ENCODE measurements at regions not wholly inside any gene's neighbourhood (a gene's known extent, or its start where the extent isn't known, plus 50 kb on each side); places are given as distances from the start of the nearest gene placed in this dataset.

- Histone ChIP-seq H3K4me3 (no peak overlapping the region), H3K27ac (replicated peaks) (no peak overlapping the region), H3K36me3 (no peaks in the 10 kb centered on the region), H3K27me3 (ENCODE audit: low read depth) (no peaks in the 10 kb centered on the region), H3K9me3 (replicated peaks) (no peaks in the 10 kb centered on the region), H3K4me1 (no peaks in the 10 kb centered on the region)
- no peak for TF ChIP-seq CTCF (IDR thresholded peaks at IDR 0.05; ENCODE audit: borderline replicate concordance)
- no peak for DNase-seq
- intact Hi-C loops (cut with micrococcal nuclease): no loop called here
Measured at GRCh38 chr9:99752417-99753109, 69.1 kb upstream of the NR4A3 start.

GRCh38 chr9:99753436-99753835 lies 68.2 kb upstream of the NR4A3 start:
- Histone ChIP-seq H3K4me1 (no peaks in the 10 kb centered on the region), H3K27me3 (ENCODE audit: low read depth) (no peaks in the 10 kb centered on the region), H3K36me3 (no peaks in the 10 kb centered on the region), H3K9me3 (replicated peaks) (no peaks in the 10 kb centered on the region), H3K27ac (replicated peaks) (no peak overlapping the region), H3K4me3 (no peak overlapping the region)
- no peak for TF ChIP-seq CTCF (IDR thresholded peaks at IDR 0.05; ENCODE audit: borderline replicate concordance)
- intact Hi-C loops (cut with micrococcal nuclease): no loop called here
- DNase-seq: no peak

- no peak for DNase-seq
- no peaks in the 10 kb centered on the region for H3K27me3 ChIP-seq (ENCODE audit: low read depth)
- no peaks in the 10 kb centered on the region for H3K36me3 ChIP-seq
- no peaks in the 10 kb centered on the region for H3K9me3 ChIP-seq (replicated peaks)
- H3K4me3 ChIP-seq: no peak overlapping the region
- intact Hi-C loops (cut with micrococcal nuclease): no loop called here
- H3K4me1 ChIP-seq: no peaks in the 10 kb centered on the region
- no peak for TF ChIP-seq CTCF (IDR thresholded peaks at IDR 0.05; ENCODE audit: borderline replicate concordance)
- H3K27ac ChIP-seq (replicated peaks): no peak overlapping the region
Measured at GRCh38 chr9:99760421-99760820, 61.3 kb upstream of the NR4A3 start.

- intact Hi-C loops (cut with micrococcal nuclease): no loop called here
- no peaks in the 10 kb centered on the region for H3K36me3 ChIP-seq
- no peaks in the 10 kb centered on the region for H3K9me3 ChIP-seq (replicated peaks)
- DNase-seq: no peak
- H3K4me3 ChIP-seq: no peak overlapping the region
- no peak for TF ChIP-seq CTCF (IDR thresholded peaks at IDR 0.05; ENCODE audit: borderline replicate concordance)
- no peak overlapping the region for H3K27ac ChIP-seq (replicated peaks)
- H3K27me3 ChIP-seq (ENCODE audit: low read depth): no peaks in the 10 kb centered on the region
- no peaks in the 10 kb centered on the region for H3K4me1 ChIP-seq
Measured at GRCh38 chr9:99762470-99762869, 59.2 kb upstream of the NR4A3 start.

All from left ventricle myocardium inferior (tissue), 1 donor.